HG03139 (cell line): ENCODE measurements at regions not wholly inside any gene's neighbourhood (a gene's known extent, or its start where the extent isn't known, plus 50 kb on each side); places are given as distances from the start of the nearest gene placed in this dataset.

Experiments used
- ATAC-seq: cut with Tn5 transposase; IDR thresholded peaks from one replicate; pipeline ENCODE4 v1.9.1; 2021; ENCODE audit not compliant: unreplicated experiment

GRCh38 chr4:173932701-173933100 is 350.8 kb downstream of the FBXO8 start:
- ATAC-seq, result no peak

- ATAC-seq, result no peak
Measured at GRCh38 chr4:173930329-173930967, 353.0 kb downstream of the FBXO8 start.

GRCh38 chr4:173929921-173930320 is 353.5 kb downstream of the FBXO8 start:
- ATAC-seq, result no peak

- ATAC-seq, result peak; percentile 88
Measured at GRCh38 chr4:173924561-173924960, 358.9 kb downstream of the FBXO8 start.

- no peak for ATAC-seq
Measured at GRCh38 chr4:173919861-173920260, 363.6 kb downstream of the FBXO8 start.

- no peak for ATAC-seq
Measured at GRCh38 chr4:173919196-173919595, 364.3 kb downstream of the FBXO8 start.

- ATAC-seq, result no peak
Measured at GRCh38 chr4:173917255-173917960, 366.1 kb downstream of the FBXO8 start.

- ATAC-seq, result no peak
Measured at GRCh38 chr4:173913496-173913895, 370.0 kb downstream of the FBXO8 start.

GRCh38 chr4:173912384-173912783 is 371.1 kb downstream of the FBXO8 start:
- no peak for ATAC-seq

- ATAC-seq, result no peak
Measured at GRCh38 chr4:173910891-173911290, 372.6 kb downstream of the FBXO8 start.

- no peak for ATAC-seq
Measured at GRCh38 chr4:173909294-173909693, 374.2 kb downstream of the FBXO8 start.

- ATAC-seq, result no peak
Measured at GRCh38 chr4:173899813-173900212, 369.8 kb upstream of the HAND2 start.

GRCh38 chr4:173891072-173891471 is 361.0 kb upstream of the HAND2 start:
- ATAC-seq, result no peak

GRCh38 chr4:173883821-173884220 is 353.8 kb upstream of the HAND2 start:
- ATAC-seq, result no peak

GRCh38 chr4:173880897-173881296 is 350.9 kb upstream of the HAND2 start:
- no peak for ATAC-seq

GRCh38 chr4:173879509-173879908 is 349.5 kb upstream of the HAND2 start:
- ATAC-seq, result no peak

- ATAC-seq, result no peak
Measured at GRCh38 chr4:173878701-173879100, 348.7 kb upstream of the HAND2 start.

- ATAC-seq, result no peak
Measured at GRCh38 chr4:173871643-173872042, 341.6 kb upstream of the HAND2 start.

GRCh38 chr4:173866322-173867026 is 336.4 kb upstream of the HAND2 start:
- no peak for ATAC-seq

GRCh38 chr4:173862754-173863153 is 332.7 kb upstream of the HAND2 start:
- no peak for ATAC-seq

GRCh38 chr4:173860094-173860493 is 330.1 kb upstream of the HAND2 start:
- no peak for ATAC-seq

- no peak for ATAC-seq
Measured at GRCh38 chr4:173859091-173859713, 329.2 kb upstream of the HAND2 start.
